ENCODE measurements at regions not wholly inside any gene's neighbourhood (a gene's known extent, or its start where the extent isn't known, plus 50 kb on each side); places are given as distances from the start of the nearest gene placed in this dataset.

DNA sequence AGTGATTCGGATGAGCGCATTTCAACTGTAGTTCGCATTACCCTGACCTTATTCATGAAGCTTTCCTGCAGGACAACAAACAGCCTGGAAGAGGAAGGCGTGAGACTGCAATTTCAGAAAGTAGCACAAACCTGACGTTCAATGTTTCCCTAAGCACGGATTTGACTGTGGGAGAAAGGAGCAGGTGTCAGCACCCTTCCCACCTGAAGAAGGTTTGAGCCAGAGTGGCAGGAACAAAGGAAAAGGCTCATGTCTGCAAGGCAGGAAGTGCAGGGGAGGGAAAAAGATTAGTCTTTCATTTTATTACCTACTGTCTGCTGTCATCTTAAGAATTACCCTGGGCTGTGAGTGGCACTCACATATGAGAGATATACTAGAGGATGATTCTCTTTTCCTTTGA, 114.0 kb downstream of the MED10 start:
- TF ChIP-seq, protein P1, sequence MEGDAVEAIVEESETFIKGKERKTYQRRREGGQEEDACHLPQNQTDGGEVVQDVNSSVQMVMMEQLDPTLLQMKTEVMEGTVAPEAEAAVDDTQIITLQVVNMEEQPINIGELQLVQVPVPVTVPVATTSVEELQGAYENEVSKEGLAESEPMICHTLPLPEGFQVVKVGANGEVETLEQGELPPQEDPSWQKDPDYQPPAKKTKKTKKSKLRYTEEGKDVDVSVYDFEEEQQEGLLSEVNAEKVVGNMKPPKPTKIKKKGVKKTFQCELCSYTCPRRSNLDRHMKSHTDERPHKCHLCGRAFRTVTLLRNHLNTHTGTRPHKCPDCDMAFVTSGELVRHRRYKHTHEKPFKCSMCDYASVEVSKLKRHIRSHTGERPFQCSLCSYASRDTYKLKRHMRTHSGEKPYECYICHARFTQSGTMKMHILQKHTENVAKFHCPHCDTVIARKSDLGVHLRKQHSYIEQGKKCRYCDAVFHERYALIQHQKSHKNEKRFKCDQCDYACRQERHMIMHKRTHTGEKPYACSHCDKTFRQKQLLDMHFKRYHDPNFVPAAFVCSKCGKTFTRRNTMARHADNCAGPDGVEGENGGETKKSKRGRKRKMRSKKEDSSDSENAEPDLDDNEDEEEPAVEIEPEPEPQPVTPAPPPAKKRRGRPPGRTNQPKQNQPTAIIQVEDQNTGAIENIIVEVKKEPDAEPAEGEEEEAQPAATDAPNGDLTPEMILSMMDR (IDR thresholded peaks at IDR 0.05): no peak
- TF ChIP-seq POLR2A (IDR thresholded peaks at IDR 0.05) (no peak), POLR2AphosphoS5 (IDR thresholded peaks at IDR 0.05) (no peak)

All from breast epithelium (tissue), 3 donors.